ENCODE measurements at regions not wholly inside any gene's neighbourhood (a gene's known extent, or its start where the extent isn't known, plus 50 kb on each side); places are given as distances from the start of the nearest gene placed in this dataset.

- ATAC-seq, result no peak
Observed at GRCh38 chr2:121120411-121120810, 164.6 kb downstream of the TFCP2L1 start.

GRCh38 chr2:121120991-121121390 is 164.0 kb downstream of the TFCP2L1 start:
- no peak for ATAC-seq

- no peak for ATAC-seq
Observed at GRCh38 chr2:121121661-121122060, 163.3 kb downstream of the TFCP2L1 start.

- no peak for ATAC-seq
Observed at GRCh38 chr2:121123268-121123667, 161.7 kb downstream of the TFCP2L1 start.

- ATAC-seq, result no peak
Observed at GRCh38 chr2:121124330-121124729, 160.7 kb downstream of the TFCP2L1 start.

GRCh38 chr2:121125350-121125749 is 159.7 kb downstream of the TFCP2L1 start:
- no peak for ATAC-seq

- ATAC-seq, result no peak
Observed at GRCh38 chr2:121128741-121129659, 156.0 kb downstream of the TFCP2L1 start.

- ATAC-seq, result no peak
Observed at GRCh38 chr2:121129692-121130091, 155.3 kb downstream of the TFCP2L1 start.

- no peak for ATAC-seq
Observed at GRCh38 chr2:121130301-121130850, 154.6 kb downstream of the TFCP2L1 start.

GRCh38 chr2:121131375-121131774 is 153.6 kb downstream of the TFCP2L1 start:
- ATAC-seq, result no peak

- ATAC-seq, result no peak
Observed at GRCh38 chr2:121132054-121132761, 152.8 kb downstream of the TFCP2L1 start.

- ATAC-seq, result no peak
Observed at GRCh38 chr2:121132762-121133107, 152.3 kb downstream of the TFCP2L1 start.

GRCh38 chr2:121133551-121134319 is 151.3 kb downstream of the TFCP2L1 start:
- no peak for ATAC-seq

- no peak for ATAC-seq
Observed at GRCh38 chr2:121134728-121135127, 150.3 kb downstream of the TFCP2L1 start.

GRCh38 chr2:121135168-121135853 is 149.7 kb downstream of the TFCP2L1 start:
- no peak for ATAC-seq

GRCh38 chr2:121136323-121136722 is 148.7 kb downstream of the TFCP2L1 start:
- no peak for ATAC-seq

GRCh38 chr2:121137571-121137970 is 147.4 kb downstream of the TFCP2L1 start:
- ATAC-seq, result no peak

GRCh38 chr2:121140734-121141133 is 144.3 kb downstream of the TFCP2L1 start:
- no peak for ATAC-seq

- no peak for ATAC-seq
Observed at GRCh38 chr2:121142452-121142851, 142.6 kb downstream of the TFCP2L1 start.

GRCh38 chr2:121144111-121144510 is 140.9 kb downstream of the TFCP2L1 start:
- ATAC-seq, result no peak

GRCh38 chr2:121146630-121147029 is 138.4 kb downstream of the TFCP2L1 start:
- ATAC-seq, result no peak

- ATAC-seq, result no peak
Observed at GRCh38 chr2:121147766-121148165, 137.2 kb downstream of the TFCP2L1 start.
